B cell (primary cell): ENCODE measurements at regions not wholly inside any gene's neighbourhood (a gene's known extent, or its start where the extent isn't known, plus 50 kb on each side); places are given as distances from the start of the nearest gene placed in this dataset.

ENCODE experiments used
- EZH2 ChIP-seq: IDR thresholded peaks from 2 replicates; pipeline ENCODE4 v1.6.1; 2012; ENCODE audit warnings: borderline replicate concordance, low read depth, mild to moderate bottlenecking, moderate library complexity, low read length; ENCODE audit not compliant: insufficient read depth, poor library complexity, severe bottlenecking
- TF ChIP-seq, protein P1 (sequence below): fragments of 200-600 bp; IDR thresholded peaks from one replicate; pipeline ENCODE4 v1.8.0; 2022; ENCODE audit warnings: antibody characterized with exemption, mild to moderate bottlenecking

DNA sequence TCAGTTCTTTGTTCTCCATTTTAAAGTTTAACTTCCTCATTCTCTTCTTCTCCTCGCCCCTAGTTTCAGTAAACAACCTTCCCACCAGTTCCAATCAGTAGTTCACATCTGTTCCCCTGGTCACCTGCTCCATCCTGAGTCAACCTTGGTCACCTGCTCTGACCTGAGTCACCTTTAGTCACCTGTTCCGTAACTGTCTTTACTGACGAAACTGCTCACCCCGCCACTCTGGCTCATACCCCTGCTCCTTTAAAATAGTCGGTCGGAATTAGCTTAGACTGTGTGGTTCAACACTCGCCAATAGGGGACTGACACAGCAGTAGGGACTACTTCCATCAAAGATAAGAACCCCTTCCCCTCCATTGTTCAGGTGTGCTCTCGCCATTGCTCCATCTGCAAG, 76.3 kb upstream of the GPBP1 start:
- TF ChIP-seq, protein P1, sequence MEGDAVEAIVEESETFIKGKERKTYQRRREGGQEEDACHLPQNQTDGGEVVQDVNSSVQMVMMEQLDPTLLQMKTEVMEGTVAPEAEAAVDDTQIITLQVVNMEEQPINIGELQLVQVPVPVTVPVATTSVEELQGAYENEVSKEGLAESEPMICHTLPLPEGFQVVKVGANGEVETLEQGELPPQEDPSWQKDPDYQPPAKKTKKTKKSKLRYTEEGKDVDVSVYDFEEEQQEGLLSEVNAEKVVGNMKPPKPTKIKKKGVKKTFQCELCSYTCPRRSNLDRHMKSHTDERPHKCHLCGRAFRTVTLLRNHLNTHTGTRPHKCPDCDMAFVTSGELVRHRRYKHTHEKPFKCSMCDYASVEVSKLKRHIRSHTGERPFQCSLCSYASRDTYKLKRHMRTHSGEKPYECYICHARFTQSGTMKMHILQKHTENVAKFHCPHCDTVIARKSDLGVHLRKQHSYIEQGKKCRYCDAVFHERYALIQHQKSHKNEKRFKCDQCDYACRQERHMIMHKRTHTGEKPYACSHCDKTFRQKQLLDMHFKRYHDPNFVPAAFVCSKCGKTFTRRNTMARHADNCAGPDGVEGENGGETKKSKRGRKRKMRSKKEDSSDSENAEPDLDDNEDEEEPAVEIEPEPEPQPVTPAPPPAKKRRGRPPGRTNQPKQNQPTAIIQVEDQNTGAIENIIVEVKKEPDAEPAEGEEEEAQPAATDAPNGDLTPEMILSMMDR, result no peak
- no peak for TF ChIP-seq EZH2
